CD14-positive monocyte (primary cell): ENCODE measurements at regions not wholly inside any gene's neighbourhood (a gene's known extent, or its start where the extent isn't known, plus 50 kb on each side); places are given as distances from the start of the nearest gene placed in this dataset.

Experiments
- DNase-seq, 3 donors: peaks; one replicate each; pipeline ENCODE4 v3.0.0-alpha.2; 2011 to 2022
- H2AFZ ChIP-seq: 2 replicates; pipeline ENCODE4 v1.6.0; 2012; ENCODE audit warnings: mild to moderate bottlenecking, low read depth, low read length, inconsistent platforms; ENCODE audit not compliant: insufficient read depth, poor library complexity, severe bottlenecking
- H3K27ac ChIP-seq, 2 donors: 1 replicate in 1 of 2; 2 replicates in 1 of 2; pipeline ENCODE4 v1.5.1; 2012 to 2013; ENCODE audit warnings: low read length in 2 of 2, control low read depth in 1 of 2, inconsistent platforms in 1 of 2, low read depth in 1 of 2, mild to moderate bottlenecking in 1 of 2
- H3K27me3 ChIP-seq, 2 donors: one replicate each; pipeline versions ENCODE4 v1.6.0 to v1.6.1; 2011 to 2013; ENCODE audit warnings: low read length in 2 of 2; ENCODE audit not compliant: control insufficient read depth in 2 of 2, insufficient read depth in 2 of 2
- H3K36me3 ChIP-seq, 2 donors: replicated peaks in 1 of 2; 1 replicate in 1 of 2; 2 replicates in 1 of 2; pipeline versions ENCODE4 v1.5.1 to v1.6.1; 2012 to 2013; ENCODE audit warnings: low read length in 2 of 2, control low read depth in 1 of 2, inconsistent platforms in 1 of 2, mild to moderate bottlenecking in 1 of 2; ENCODE audit not compliant: insufficient read depth in 2 of 2, control insufficient read depth in 1 of 2
- H3K4me1 ChIP-seq, 2 donors: 1 replicate in 1 of 2; 2 replicates in 1 of 2; pipeline versions ENCODE4 v1.5.1 to v1.6.1; 2012 to 2013; ENCODE audit warnings: low read length in 2 of 2, control low read depth in 1 of 2, inconsistent platforms in 1 of 2, mild to moderate bottlenecking in 1 of 2, moderate library complexity in 1 of 2; ENCODE audit not compliant: insufficient read depth in 2 of 2, control insufficient read depth in 1 of 2
- H3K4me2 ChIP-seq: replicated peaks from 2 replicates; pipeline ENCODE3; 2012; ENCODE audit warnings: low read length, moderate library complexity, mild to moderate bottlenecking; ENCODE audit not compliant: poor library complexity, severe bottlenecking; ENCODE audit errors: extremely low read depth
- H3K4me3 ChIP-seq, 3 experiments: fragments of 200-600 bp in 1 of 3; sonication (generic) in 1 of 3; replicated peaks in 1 of 3; 1 replicate in 2 of 3; 2 replicates in 1 of 3; pipeline ENCODE4 v1.5.1; 2011 to 2013; ENCODE audit warnings: low read length in 3 of 3, mild to moderate bottlenecking in 3 of 3, control low read depth in 2 of 3, low read depth in 2 of 3, inconsistent platforms in 1 of 3, moderate library complexity in 1 of 3
- H3K79me2 ChIP-seq: 2 replicates; pipeline ENCODE4 v1.6.0; 2012; ENCODE audit warnings: mild to moderate bottlenecking, control low read depth, inconsistent platforms, low read length, moderate library complexity; ENCODE audit not compliant: insufficient read depth
- H3K9ac ChIP-seq: 2 replicates; pipeline ENCODE4 v1.6.0; 2017; ENCODE audit warnings: low read length, mild to moderate bottlenecking; ENCODE audit not compliant: insufficient read depth, poor library complexity, severe bottlenecking
- H3K9me3 ChIP-seq, 2 donors: replicated peaks in 1 of 2; 1 replicate in 1 of 2; 2 replicates in 1 of 2; pipeline versions ENCODE4 v1.5.1 to v1.6.1; 2012 to 2013; ENCODE audit warnings: low read length in 2 of 2, control low read depth in 1 of 2; ENCODE audit not compliant: control insufficient read depth in 1 of 2, insufficient read depth in 1 of 2
- H4K20me1 ChIP-seq: 2 replicates; pipeline ENCODE4 v1.6.0; 2012; ENCODE audit warnings: mild to moderate bottlenecking, low read length, control low read depth, moderate library complexity; ENCODE audit not compliant: insufficient read depth
- H3K27ac Mint-ChIP-seq, 7 donors: one replicate each; pipeline ENCODE4 v1.8.0; 2020; ENCODE audit warnings: mild to moderate bottlenecking in 7 of 7, mixed read lengths in 7 of 7, moderate library complexity in 6 of 7, inconsistent platforms in 2 of 7
- H3K27me3 Mint-ChIP-seq, 3 donors: one replicate each; pipeline ENCODE4 v1.8.0; 2021 to 2022; ENCODE audit warnings: low read depth in 3 of 3, mild to moderate bottlenecking in 3 of 3, mixed read lengths in 3 of 3, moderate library complexity in 3 of 3, inconsistent platforms in 1 of 3
- H3K36me3 Mint-ChIP-seq, 2 donors: one replicate each; pipeline ENCODE4 v1.8.0; 2020; ENCODE audit warnings: mixed read lengths in 2 of 2, inconsistent platforms in 1 of 2, mild to moderate bottlenecking in 1 of 2
- H3K4me1 Mint-ChIP-seq: one replicate; pipeline ENCODE4 v1.8.0; 2020; ENCODE audit warnings: mild to moderate bottlenecking, mixed read lengths
- H3K4me3 Mint-ChIP-seq, 2 donors: one replicate each; pipeline ENCODE4 v1.8.0; 2020; ENCODE audit warnings: mild to moderate bottlenecking in 2 of 2, mixed read lengths in 2 of 2, moderate library complexity in 1 of 2
- H3K9me3 Mint-ChIP-seq, 7 donors: one replicate each; pipeline ENCODE4 v1.8.0; 2020 to 2022; ENCODE audit warnings: mixed read lengths in 7 of 7, mild to moderate bottlenecking in 6 of 7, moderate library complexity in 6 of 7, inconsistent platforms in 2 of 7
- whole genome bisulfite sequencing: methylation state at CpG from one replicate; pipeline ENCODE4 v1.1.5; 2013; ENCODE audit warnings: missing lambda C conversion rate; ENCODE audit not compliant: insufficient coverage; 5-methylcytosine and 5-hydroxymethylcytosine counted together
- intact Hi-C, 2 donors: fragments of 100-400 bp; cut with micrococcal nuclease; formaldehyde crosslinking; loops; one replicate each; pipeline versions ENCODE4 v1.15.0 to v1.15.1; 2023
- TF ChIP-seq, protein P1 (sequence below): fragments of 200-600 bp; IDR thresholded peaks from one replicate; pipeline ENCODE4 v1.8.0; 2022; ENCODE audit warnings: antibody characterized with exemption, mild to moderate bottlenecking

DNA sequence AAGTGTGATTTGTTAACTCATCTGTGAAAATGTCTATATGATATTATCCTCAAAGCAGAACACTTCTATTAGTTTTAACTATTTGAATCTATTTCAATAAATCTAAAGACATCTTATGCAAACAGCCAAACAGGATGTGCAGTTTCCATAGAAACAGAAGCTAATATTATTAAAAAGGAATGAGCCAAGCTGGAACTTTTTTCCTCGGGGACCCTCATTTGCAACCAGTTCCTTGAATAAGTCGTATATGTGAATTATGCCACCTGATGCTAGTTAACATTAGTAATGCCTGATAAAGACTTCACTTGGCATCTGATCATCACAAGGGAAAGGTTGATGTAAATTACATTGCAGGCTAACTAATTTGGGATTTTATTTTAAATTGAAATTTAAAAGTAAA lies 216.9 kb upstream of the SMLR1 start:
- no CpG with 5 or more reads among the region's 2 CpGs for WGBS

DNA sequence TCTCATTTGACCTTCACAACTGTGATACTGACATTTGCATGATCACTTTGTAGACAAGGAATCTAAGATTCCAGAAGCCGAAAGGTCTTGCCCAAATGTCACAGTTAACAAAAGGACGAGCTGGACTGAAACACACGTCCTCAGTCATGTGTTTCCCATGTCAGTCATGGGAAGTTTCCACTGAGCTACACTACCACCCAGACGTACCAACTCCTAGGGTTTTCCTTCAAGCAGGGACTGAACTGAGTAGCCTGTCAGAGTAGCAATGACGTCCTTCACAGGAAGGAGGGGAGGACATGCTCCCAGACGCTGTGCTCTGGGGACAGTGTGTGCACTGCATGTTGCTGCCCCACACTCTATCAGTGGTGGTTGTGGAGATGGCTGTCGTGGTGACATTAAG lies 215.8 kb upstream of the SMLR1 start:
- TF ChIP-seq, protein P1, sequence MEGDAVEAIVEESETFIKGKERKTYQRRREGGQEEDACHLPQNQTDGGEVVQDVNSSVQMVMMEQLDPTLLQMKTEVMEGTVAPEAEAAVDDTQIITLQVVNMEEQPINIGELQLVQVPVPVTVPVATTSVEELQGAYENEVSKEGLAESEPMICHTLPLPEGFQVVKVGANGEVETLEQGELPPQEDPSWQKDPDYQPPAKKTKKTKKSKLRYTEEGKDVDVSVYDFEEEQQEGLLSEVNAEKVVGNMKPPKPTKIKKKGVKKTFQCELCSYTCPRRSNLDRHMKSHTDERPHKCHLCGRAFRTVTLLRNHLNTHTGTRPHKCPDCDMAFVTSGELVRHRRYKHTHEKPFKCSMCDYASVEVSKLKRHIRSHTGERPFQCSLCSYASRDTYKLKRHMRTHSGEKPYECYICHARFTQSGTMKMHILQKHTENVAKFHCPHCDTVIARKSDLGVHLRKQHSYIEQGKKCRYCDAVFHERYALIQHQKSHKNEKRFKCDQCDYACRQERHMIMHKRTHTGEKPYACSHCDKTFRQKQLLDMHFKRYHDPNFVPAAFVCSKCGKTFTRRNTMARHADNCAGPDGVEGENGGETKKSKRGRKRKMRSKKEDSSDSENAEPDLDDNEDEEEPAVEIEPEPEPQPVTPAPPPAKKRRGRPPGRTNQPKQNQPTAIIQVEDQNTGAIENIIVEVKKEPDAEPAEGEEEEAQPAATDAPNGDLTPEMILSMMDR: no peak
- WGBS: 88% methylated on average over 4 of the region's 7 CpGs
- Histone ChIP-seq H3K9ac (no peak overlapping the region), H3K36me3 (no peaks in the 10 kb centered on the region), H3K79me2 (no peaks in the 10 kb centered on the region), H3K27me3 (no peaks in the 10 kb centered on the region), H3K4me2 (no peak overlapping the region), H3K27ac (no peak overlapping the region), H3K4me1 (no peaks in the 10 kb centered on the region), H3K9me3 (no peaks in the 10 kb centered on the region), H2AFZ (no peak overlapping the region), H4K20me1 (no peaks in the 10 kb centered on the region), H3K4me3 (no peak overlapping the region)
- Mint-ChIP-seq H3K4me1 (no peaks in the 10 kb centered on the region), H3K9me3 (peaks cover 0 to 4% (median 0%) of the 10 kb centered on the region in 7 donors), H3K27me3 (no peaks in the 10 kb centered on the region), H3K4me3 (no peak overlapping the region), H3K36me3 (no peaks in the 10 kb centered on the region), H3K27ac (no peak overlapping the region)
- intact Hi-C loops: no loop called here
- DNase-seq: no peak

More for the DNA sequence above, 216.9 kb upstream of the SMLR1 start:
- Mint-ChIP-seq H3K4me1 (no peaks in the 10 kb centered on the region), H3K36me3 (no peaks in the 10 kb centered on the region), H3K9me3 (peaks cover 0 to 4% (median 0%) of the 10 kb centered on the region in 7 donors), H3K4me3 (no peak overlapping the region), H3K27ac (no peak overlapping the region), H3K27me3 (no peaks in the 10 kb centered on the region)
- Histone ChIP-seq H3K79me2 (no peaks in the 10 kb centered on the region), H3K36me3 (no peaks in the 10 kb centered on the region), H3K4me1 (no peaks in the 10 kb centered on the region), H3K27ac (no peak overlapping the region), H2AFZ (no peak overlapping the region), H3K9me3 (no peaks in the 10 kb centered on the region), H3K9ac (no peak overlapping the region), H3K4me2 (no peak overlapping the region), H4K20me1 (no peaks in the 10 kb centered on the region), H3K4me3 (no peak overlapping the region), H3K27me3 (no peaks in the 10 kb centered on the region)
- intact Hi-C loops: no loop called here
- DNase-seq: no peak
- TF ChIP-seq, protein P1: no peak
